CMK (cell line): ENCODE measurements at regions not wholly inside any gene's neighbourhood (a gene's known extent, or its start where the extent isn't known, plus 50 kb on each side); places are given as distances from the start of the nearest gene placed in this dataset.

Experiments used
- DNase-seq: peaks from one replicate; pipeline ENCODE4 v3.0.0-alpha.2; 2010; ENCODE audit warnings: low read depth

DNA sequence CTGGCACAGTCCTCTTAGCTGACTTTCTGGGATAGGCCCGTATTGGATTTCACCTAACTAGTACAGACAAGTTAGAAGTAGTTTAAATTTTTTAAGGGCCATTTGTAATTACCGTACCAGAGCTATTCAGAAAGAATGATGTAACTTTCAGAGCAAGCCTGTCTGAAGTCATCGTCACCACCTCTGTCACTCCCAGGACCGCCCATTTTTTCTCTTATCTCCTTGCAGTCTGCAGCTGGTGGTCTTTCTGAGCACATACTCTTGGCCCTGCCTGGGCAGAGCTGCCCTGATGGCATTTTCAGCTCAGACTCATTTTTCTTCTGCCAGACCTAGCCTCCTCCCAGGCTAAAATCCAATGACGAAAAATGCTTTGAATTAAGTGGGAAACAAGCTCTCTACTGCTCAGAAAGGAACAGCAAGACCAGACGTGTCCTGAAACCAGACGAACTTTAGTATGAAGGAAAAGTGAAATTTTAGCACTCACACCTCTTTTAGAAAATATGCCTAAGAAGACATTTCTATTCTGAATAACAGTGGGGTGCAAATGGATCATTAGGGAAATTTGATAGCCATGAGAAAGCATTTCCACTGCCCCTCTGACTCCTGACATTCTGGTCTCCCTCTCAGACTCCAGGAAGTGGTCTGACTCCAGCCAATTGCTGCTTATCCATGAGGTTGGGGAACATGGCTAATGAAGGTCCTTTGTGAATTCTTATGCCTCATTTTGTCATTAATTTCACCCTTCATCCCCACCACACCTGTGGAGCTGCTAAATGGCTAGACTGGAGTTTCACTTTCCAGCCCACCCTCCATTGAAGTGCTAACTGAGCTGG lies 162.4 kb upstream of the GYPA start:
- no peak for DNase-seq

GRCh38 chr4:144304025-144304424 lies 163.5 kb upstream of the GYPA start:
- DNase-seq: no peak

DNA sequence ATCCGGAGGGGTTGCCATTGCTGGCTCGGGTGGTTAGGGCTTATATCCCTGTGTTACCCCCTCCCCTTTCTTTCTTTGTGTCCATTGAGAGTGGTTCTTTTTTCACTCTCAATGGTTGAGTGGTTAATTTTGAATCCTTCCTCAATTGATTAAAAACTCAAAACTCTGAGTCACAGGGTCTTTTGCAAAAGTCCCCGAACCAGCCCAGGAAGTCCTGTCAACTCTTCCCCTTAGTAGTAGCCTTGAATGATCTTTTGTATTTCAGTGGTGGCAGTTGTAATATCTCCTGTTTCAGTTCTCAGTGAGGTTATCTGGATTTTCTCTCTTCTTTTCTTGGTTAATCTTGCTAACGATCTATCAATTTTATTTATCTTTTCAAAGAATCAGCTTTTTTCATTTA lies 170.0 kb upstream of the GYPA start:
- no peak for DNase-seq

DNA sequence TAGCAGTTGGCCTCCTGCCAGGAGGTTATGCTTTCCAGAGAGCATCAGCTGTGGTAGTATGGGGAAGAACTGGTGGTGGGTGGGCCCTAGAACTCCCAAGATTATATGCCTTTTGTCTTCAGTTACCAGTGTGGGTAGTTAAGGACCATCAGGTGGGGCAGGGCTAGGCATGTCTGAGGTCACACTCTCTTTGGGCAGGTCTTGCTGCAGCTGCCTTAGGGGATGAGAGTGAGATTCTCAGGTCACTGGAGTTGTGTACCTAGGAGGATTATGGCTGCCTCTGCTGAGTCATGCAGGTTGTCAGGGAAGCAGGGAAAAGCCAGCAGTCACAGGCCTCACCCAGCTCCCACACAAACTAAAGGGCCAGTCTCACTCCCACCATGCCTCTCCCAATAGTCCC lies 172.9 kb upstream of the GYPA start:
- DNase-seq: no peak

DNA sequence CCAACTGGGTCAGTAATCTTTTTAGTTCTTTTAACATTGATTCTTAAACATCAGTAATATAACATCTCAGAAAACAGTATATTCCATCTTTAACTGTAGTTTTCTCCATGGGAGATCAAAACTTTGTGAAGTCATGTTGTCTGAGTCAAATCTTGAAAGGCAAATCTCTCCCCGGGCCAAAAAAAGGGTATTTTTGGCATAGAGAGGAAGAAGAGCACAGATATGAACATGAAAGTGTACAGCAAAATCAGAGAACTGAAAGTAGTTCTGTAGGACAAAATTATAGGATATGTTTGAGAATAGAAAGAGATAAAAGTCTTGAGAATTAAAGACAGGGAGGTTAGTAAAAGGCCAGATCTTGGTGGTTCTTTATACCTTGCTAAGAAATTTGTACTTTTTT lies 176.4 kb upstream of the GYPA start:
- DNase-seq: no peak

GRCh38 chr4:144318797-144319196 lies 178.3 kb upstream of the GYPA start:
- no peak for DNase-seq

GRCh38 chr4:144336633-144337032 lies 196.1 kb upstream of the GYPA start:
- no peak for DNase-seq

- DNase-seq: peak; percentile 21
Measured at GRCh38 chr4:144338148-144338547, 197.6 kb upstream of the GYPA start.

- DNase-seq: no peak
Measured at GRCh38 chr4:144338834-144339233, 198.3 kb upstream of the GYPA start.

DNA sequence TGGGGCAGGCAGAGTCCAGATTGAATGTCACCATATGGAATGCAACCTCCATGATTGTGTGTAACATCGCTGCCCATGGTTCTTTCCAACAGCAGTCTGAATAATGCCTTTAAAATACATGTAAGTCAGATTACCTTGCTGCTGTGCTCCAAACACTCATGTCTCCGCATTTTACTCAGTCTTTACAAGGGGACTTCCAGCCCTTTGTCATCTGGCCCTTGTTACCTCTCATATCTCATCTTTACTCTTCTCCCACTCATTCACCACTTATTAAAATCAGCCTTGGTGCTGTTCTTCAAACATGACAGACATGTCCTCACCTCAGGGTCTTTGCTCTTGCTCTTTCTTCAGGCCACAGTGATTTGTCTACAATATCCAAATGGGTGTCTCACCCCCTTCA lies 200.4 kb upstream of the GYPA start:
- no peak for DNase-seq

GRCh38 chr4:144342949-144343760 lies 202.6 kb upstream of the GYPA start:
- no peak for DNase-seq

- no peak for DNase-seq
Measured at GRCh38 chr4:144347121-144347520, 206.6 kb upstream of the GYPA start.

GRCh38 chr4:144350706-144351105 lies 210.2 kb upstream of the GYPA start:
- no peak for DNase-seq

- DNase-seq: no peak
Measured at GRCh38 chr4:144351306-144351705, 210.8 kb upstream of the GYPA start.

DNA sequence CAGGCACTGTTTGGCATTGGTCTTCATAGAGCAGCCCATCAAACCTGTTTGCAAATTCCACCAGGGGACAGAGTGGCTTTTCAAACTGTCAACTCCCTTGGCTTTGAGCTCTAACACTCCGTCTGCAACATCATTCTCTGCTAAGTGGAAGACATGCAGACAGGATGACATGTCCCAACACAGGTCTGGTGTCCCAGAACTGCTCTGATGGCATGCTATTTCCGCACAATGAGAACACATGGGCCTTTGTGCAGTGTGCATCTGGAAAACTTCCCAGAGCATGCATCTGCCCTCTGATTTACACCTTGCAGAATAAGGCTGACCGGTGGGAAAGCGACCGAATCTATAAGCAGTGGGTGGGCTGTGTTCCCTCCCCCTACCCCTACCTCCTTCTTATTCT lies 212.8 kb upstream of the GYPA start:
- DNase-seq: no peak

- no peak for DNase-seq
Measured at GRCh38 chr4:144355811-144356757, 215.6 kb upstream of the GYPA start.

DNA sequence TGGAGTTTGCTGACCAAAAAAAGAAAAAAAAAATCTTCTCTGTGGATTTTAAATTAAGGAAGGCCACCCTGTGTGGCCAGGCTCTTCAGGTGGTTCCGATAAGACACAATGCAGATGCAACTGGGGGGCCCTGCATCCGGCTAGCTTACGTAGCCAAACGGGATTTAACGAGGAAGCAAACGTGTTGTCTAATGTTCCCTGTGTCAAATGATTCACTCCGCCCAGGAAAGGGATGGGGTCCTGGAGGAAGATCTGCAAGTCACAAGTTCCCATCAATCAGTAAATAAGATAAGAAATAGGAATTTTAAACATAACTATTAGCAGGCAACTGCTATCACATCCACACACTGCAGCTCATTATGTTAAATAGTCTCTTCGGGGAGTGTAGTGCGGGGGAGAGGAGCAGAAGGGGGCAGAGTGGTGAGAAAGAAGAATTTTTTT lies 216.4 kb upstream of the GYPA start:
- DNase-seq: no peak

GRCh38 chr4:144357975-144358374 lies 217.5 kb upstream of the GYPA start:
- DNase-seq: no peak

GRCh38 chr4:144360146-144360793 lies 219.8 kb upstream of the GYPA start:
- DNase-seq: no peak

GRCh38 chr4:144362366-144362765 lies 221.8 kb upstream of the GYPA start:
- no peak for DNase-seq

- no peak for DNase-seq
Measured at GRCh38 chr4:144363890-144364289, 223.4 kb upstream of the GYPA start.

DNA sequence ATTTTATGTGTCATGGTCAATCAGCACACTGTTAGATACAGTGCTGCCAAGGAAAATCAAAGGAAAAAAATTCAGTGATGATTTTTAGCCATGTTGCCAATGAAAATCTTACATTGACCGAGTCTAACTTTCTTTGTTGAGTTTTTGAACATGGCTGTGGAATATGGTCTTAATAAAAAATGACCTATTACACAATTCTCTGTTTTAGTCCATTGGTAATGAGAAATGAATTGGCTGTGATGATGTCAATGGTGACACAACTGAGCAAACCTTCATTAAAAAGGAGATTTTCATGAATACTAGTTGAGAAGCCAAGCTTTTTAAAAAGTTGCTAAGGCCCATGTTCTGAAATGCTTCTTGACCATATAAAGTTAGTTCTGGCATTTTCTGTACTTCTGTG lies 225.9 kb upstream of the GYPA start:
- no peak for DNase-seq
